ENCODE measurements at regions not wholly inside any gene's neighbourhood (a gene's known extent, or its start where the extent isn't known, plus 50 kb on each side); places are given as distances from the start of the nearest gene placed in this dataset.

DNA sequence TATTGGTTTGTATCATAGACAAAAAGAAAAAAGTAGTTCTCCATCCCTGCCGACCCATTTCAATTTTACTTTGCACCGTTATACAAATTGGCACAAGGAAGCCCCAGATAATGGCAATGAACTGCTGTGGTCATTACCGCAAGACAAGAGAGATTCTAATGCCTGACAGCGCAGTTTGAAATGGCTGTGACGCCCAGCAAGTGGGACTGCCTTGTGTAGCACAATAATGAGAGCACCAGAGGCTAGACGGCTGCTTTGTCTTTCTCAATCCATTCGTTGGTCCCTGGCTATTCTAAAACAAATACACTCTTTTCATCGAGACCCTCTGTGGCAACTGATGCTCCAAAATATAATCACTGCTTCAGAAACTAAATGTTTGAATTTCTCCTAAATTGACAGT is 192.4 kb upstream of the NEIL3 start:
- ChIA-PET CTCF (no interaction called here), POLR2A (no interaction called here)
- no peak for DNase-seq (ENCODE audit: extremely low spot score)
- TF ChIP-seq, protein P1, sequence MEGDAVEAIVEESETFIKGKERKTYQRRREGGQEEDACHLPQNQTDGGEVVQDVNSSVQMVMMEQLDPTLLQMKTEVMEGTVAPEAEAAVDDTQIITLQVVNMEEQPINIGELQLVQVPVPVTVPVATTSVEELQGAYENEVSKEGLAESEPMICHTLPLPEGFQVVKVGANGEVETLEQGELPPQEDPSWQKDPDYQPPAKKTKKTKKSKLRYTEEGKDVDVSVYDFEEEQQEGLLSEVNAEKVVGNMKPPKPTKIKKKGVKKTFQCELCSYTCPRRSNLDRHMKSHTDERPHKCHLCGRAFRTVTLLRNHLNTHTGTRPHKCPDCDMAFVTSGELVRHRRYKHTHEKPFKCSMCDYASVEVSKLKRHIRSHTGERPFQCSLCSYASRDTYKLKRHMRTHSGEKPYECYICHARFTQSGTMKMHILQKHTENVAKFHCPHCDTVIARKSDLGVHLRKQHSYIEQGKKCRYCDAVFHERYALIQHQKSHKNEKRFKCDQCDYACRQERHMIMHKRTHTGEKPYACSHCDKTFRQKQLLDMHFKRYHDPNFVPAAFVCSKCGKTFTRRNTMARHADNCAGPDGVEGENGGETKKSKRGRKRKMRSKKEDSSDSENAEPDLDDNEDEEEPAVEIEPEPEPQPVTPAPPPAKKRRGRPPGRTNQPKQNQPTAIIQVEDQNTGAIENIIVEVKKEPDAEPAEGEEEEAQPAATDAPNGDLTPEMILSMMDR (IDR thresholded peaks at IDR 0.05; ENCODE audit: control extremely low read depth, extremely low read depth, low read depth, missing control alignments), result no peak

DNA sequence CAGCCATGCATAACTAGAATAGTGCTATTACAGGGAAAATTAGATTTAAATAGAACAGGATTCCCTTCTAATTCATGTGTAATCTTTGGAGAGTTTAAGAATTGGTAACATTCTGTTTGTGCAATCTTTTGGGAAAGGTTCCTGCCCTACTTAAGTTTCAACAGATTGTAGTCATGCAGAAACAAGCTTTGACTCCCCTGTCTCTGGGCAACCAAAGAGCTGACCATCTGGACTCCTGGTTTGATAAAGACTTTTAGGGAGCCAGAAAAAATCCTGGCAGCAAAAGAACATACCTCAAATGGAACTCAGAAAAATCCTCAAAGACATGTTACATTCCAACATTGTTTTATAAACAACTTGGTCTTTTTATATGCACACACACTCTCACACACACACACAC is 191.1 kb upstream of the NEIL3 start:
- ChIA-PET POLR2A (no interaction called here), CTCF (no interaction called here)
- TF ChIP-seq, protein P1 (IDR thresholded peaks at IDR 0.05; ENCODE audit: control extremely low read depth, extremely low read depth, low read depth, missing control alignments), result no peak
- no peak for DNase-seq (ENCODE audit: extremely low spot score)

DNA sequence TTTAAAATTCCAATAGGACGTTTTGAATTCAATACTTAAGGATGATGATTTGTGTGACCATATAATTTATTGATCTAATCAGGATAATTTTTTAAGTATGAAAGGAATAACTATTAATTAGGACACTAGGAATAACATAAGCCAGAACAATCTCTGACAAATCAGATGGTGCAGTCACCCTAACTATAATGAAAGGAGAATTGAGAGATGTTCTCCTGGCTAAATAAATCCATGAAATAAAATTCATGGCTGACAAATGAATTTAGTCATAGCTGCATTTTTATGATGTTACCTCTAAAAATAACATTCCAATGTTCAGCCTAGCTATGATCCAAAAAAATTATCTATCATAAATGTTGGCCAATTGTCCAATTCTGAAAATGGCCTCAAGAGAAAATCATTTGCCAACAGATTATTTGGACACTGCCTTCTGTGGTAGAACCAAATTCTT is 190.6 kb upstream of the NEIL3 start:
- DNase-seq (ENCODE audit: extremely low spot score), result no peak
- POLR2A ChIA-PET, result no interaction called here
- CTCF ChIA-PET, result no interaction called here
- TF ChIP-seq, protein P1 (IDR thresholded peaks at IDR 0.05; ENCODE audit: control extremely low read depth, extremely low read depth, low read depth, missing control alignments), result no peak

DNA sequence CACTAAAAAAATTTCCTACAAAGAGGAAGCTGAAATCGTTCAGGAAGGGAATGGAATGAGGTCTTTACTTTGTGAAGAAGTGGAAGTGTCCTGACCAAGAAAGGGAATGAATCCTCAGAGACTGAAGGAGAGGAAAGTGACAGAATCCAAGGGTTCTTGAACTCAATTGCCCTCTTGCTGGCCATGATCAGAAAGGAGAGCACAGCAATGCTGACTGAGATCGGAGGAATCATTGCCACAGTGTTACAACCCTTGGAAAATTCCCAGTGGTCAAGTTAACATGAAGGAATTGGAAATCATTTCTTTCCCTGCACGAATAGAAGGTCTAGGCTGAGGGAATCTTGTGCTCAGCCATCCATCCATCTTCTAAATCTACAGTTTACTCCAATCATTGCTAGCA is 190.0 kb upstream of the NEIL3 start:
- DNase-seq (ENCODE audit: extremely low spot score), result no peak
- CTCF ChIA-PET, result no interaction called here
- POLR2A ChIA-PET, result no interaction called here
- TF ChIP-seq, protein P1 (IDR thresholded peaks at IDR 0.05; ENCODE audit: control extremely low read depth, extremely low read depth, low read depth, missing control alignments), result no peak

DNA sequence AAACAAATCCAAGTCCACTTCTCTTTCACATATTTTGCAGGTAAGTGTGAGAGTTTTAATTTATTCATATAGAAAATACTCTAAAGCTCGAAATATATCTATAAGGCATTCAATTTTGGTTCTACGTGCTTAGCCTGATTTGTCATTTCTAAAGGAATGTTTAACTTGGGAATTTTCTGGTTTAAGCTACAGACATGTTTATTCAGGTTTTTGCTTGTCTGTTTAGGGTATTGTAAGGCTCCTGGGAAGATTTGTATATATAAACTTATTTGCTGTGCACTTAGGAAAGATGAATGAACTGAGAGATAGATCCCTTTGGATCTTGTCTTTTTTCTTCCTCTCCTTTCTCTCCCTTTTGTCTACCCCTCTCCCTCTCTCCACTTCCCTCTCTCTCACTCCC is 185.9 kb upstream of the NEIL3 start:
- TF ChIP-seq, protein P1 (IDR thresholded peaks at IDR 0.05; ENCODE audit: control extremely low read depth, extremely low read depth, low read depth, missing control alignments), result no peak
- CTCF ChIA-PET, result interaction anchor here (1.0 kb wide), 1 partner anchor 24 kb away, joined by 3 read pairs; no protein-coding TSS in a partner anchor
- POLR2A ChIA-PET, result no interaction called here
- DNase-seq (ENCODE audit: extremely low spot score), result no peak

DNA sequence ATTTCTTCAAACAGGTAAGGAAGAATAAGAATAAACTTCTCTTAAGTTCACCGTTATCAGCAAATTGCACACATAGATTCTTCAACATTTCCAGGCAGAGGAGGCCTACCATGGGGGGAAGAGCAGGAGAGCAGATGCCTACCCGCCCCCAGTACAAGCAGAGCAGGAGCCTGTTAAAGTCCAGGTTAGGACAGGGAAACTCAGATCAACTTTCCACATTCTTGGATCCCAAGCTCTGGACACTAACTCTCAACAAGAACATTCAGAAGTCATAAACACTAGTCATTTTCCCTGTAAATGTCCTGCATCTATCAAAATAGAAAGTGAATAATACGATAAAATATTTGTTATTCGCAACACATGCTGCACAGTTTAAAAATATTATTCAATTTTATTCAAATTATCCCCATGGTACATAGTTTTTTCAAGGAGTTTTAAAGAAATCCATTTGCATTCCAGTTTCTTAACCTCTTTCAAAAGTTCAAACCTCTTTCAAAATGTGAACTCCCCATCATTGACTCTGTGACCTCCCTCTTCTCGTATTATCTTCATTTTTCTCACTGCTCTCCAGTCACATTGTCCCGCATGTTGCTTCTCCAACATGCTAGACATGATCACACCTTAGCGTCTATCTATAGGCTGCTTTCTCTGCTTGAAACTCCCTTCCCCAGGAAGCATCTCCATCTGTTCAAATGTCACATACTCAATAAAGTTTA is 185.2 kb upstream of the NEIL3 start:
- DNase-seq (ENCODE audit: extremely low spot score), result no peak
- TF ChIP-seq, protein P1 (IDR thresholded peaks at IDR 0.05; ENCODE audit: control extremely low read depth, extremely low read depth, low read depth, missing control alignments), result no peak
- POLR2A ChIA-PET, result no interaction called here
- CTCF ChIA-PET, result interaction anchor here (1.0 kb wide), 1 partner anchor 23 kb away, joined by 3 read pairs; no protein-coding TSS in a partner anchor
